ENCODE measurements at regions not wholly inside any gene's neighbourhood (a gene's known extent, or its start where the extent isn't known, plus 50 kb on each side); places are given as distances from the start of the nearest gene placed in this dataset.
A peak's percentile ranks its signal among the peaks of the same experiment; 100 is the strongest.
"Not testable (repeated sequence)": the region's sequence is repeated elsewhere in the genome, so short reads cannot be mapped to it uniquely, and the experiment has no call there.

DNA sequence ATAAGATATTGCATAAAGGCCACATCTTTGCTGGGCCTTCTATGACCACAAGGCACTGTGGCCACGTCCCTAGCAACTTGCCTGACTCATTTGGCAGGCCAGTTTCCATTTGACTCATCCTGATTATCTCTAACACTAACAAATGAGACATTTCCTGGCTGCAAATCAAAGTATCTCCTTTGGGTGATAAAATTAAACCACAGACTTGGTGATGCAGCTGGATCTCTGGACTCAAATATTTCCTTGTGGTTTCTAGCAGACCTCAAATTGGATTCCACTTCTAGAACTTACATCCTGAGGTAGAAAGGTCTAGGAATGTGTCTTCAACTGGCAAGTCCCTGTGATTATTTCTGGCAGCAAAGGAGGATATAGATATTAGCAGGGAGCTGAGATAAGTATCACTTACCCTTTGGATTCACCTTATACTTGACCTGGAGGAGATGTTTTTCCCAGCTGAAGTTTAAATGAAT is 167.9 kb upstream of the NXPH2 start:
- peak in 6 of 58 donors; percentile 1 to 15 (median 2) for DNase-seq

DNA sequence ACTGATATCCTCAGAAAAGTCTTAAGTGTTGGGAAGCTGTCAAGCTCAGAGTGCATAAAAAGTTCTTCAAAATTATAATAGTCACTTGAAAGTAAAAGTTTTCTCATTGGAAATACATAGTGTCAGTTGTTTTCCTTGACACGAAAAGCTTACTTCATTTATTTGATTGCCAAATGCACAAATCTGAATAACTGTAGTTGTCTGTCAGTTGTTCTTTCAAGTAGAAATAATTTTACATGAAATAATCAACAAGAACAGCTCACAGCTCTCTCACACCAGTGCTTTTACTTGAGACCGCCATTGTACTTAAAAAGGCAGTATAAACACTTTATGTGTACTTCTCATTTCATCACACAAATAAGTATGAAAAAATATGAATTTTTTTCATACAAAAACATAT is 163.3 kb upstream of the NXPH2 start:
- DNase-seq: no peak

DNA sequence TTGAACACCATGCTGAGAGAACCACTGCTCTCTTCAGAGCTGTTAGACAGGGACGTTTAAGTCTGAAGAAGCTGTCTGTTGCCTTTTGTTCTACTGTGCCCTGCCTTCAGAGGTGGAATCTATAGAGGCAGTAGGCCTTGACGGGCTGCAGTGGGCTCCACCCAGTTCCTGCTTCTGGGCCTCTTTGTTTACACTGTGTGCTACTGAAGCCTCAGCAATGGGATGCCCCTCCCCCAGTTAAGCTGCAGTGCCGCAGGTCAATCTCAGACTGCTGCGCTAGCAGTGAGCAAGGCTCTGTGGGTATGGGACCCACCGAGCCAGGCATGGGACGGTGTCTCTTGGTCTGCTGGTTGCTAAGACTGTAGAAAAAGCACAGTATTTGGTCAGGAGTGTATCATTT is 162.3 kb upstream of the NXPH2 start:
- DNase-seq: no peak

DNA sequence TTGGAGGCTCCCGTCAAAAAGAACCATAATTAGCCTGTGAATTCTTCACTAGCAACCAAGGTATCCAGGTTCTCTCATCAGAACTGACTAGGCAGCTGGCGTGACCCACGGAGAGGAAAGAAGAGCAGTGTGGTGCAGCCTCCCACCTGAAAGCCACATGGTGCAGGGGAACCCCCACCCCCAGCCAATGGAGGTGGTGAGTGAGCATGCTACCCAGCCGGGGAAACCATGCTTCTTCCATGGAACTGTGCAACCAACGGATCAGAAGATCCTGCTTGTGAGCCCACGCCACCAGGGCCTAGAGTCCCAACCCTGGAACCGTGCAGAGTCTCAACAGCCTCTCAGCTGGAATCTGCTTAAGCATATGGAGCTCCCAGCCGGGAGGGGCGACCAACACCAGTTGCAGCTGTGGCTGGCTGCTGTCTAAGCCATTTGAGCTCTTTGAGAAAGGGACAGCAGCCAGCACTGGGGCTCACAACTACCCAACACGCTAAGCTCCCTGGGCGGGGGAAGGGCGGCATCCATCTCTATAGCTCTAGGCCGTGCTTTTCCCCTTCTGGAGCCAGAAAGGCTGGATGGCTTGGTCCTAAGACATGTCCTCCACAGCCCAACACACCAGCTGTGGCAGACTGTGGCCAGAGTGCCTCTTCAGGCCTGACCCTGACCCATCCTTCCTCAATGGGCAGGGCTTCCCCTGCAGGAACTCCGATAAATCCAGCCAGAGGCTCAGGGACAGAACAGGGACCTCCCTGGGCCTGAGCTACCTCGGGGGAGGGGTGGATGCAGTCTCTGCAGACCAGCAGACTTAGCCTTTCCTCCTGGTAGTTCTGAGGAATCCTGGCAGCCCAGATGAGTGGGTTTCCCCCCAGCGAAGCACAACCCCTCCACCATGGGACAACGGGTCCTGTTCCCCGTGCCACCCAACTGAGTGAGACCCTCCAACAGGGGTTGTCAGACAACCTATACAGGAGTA is 151.4 kb upstream of the NXPH2 start:
- no peak for DNase-seq

DNA sequence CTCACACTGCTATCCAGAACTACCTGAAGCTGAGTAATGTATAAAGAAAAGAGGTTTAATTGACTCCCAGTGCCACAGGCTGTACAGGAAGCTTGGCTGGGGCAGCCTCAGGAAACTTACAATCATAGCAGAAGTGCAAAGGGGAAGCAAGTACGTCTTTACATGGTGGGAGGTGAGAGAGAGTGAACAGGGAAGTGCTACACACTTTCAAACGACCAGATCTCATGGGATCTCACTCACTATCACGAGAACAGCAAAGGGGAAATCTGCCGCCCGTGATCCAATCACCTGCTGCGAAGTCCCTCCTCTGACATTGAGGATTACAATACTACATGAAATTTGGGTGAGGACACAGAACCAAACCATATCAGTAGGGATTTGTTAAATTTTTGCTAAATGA is 150.4 kb upstream of the NXPH2 start:
- no peak for DNase-seq

- no peak for DNase-seq
Measured at GRCh38 chr2:138928374-138929021, 148.3 kb upstream of the NXPH2 start.

DNA sequence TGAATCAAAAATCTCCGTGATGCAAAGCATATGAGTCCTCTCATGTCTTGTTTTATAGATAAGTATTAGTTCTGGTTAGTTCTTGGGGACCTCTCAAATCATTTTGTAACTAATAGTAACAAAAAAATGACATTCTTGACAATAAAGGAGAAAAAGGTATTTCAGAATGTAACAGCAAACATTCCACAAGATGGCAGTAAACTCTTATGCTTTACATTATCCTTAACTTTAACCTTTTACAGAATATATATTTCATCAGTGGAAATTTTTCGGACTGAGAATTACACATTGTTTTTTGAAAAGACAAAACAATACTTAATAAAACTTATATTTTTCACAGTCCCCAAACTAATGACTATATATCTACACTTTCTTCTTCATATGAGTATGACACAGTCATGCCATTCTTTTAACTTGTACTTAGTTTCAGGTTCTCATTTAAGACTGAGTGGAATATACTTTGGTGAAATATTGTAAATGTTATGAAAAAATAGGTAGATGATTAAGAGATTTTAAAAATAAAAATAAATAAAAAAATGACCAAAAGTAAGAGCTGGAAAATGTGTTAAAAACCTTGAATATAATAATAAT is 142.9 kb upstream of the NXPH2 start:
- DNase-seq: no peak

GRCh38 chr2:138919120-138919747 is 139.0 kb upstream of the NXPH2 start:
- no peak for DNase-seq

DNA sequence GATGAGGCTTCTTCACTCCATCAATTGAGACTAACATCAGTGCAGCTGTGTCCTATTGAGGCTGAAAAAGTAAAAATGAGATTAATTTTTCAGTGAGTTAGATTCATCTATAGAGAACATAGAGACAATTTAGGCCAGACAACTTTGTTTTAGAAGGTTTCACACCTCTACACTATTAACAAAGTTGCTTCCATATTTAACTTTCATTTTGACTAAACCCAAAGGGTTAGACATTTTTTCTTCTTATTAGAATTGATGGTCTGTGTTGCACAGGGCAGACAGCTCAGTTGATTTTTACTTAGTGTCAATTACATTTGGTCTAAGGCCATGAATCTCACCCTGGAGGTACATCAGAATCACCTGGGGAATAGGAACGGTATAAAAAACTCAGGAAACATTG is 130.2 kb upstream of the NXPH2 start:
- no peak for DNase-seq

DNA sequence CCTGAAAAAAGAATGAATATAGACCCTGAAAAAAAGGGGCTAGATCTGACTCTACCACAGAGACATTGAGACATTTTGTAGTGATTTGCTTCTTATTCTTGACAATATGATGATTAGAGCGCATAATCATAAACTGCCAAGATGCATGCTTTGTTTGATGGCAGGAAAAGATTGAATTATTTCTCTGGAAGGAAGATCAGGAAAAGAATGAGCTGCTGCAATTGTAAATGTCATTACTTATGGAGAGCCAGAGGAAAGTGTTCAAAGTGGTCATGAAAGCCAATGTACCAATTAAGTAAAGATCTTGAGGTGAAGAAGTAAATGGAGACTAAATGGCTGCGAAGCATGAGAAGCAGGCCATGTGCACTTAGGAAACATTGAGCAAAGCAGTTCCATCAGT is 126.4 kb upstream of the NXPH2 start:
- no peak for DNase-seq

GRCh38 chr2:138902239-138902871 is 122.2 kb upstream of the NXPH2 start:
- no peak for DNase-seq

DNA sequence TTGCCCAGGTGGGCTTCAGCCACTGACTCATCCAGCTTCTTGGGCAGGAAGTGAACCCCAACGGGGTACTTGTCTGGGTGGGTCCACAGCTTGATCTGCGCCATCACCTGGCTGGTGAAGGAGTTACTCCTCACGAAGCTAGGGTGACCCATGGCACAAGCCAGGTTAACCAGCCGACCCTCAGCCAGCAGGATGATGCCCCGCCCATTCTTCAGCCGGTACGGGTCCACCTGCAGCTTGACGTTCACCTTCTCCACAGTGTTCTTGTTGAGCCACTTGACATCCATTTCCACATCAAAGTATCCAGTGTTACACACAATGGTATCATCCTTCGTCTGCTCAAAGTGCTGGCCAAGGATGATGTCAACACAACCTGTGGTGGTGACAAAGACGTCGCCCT is 121.3 kb upstream of the NXPH2 start:
- no peak for DNase-seq

- no peak for DNase-seq
Measured at GRCh38 chr2:138898855-138899254, 118.7 kb upstream of the NXPH2 start.

DNA sequence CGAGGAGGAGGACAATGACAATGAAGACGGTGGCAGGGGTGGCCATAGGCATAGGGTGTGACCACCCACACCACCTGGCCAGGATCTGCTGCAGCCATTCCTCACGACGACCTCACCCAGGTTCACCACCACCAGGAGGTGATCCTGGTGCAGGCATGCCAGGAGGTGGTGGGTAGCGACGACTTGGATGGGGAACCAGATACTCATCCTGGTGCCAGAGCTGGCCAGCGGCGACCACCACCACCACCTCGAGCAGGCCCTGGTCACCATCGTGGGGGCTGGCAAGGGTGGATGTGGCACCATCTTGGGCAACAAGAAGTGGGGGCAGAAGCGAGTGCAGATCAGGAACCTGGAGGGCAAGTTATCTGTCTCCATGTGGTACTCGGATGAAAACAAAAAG is 117.1 kb upstream of the NXPH2 start:
- DNase-seq: no peak

DNA sequence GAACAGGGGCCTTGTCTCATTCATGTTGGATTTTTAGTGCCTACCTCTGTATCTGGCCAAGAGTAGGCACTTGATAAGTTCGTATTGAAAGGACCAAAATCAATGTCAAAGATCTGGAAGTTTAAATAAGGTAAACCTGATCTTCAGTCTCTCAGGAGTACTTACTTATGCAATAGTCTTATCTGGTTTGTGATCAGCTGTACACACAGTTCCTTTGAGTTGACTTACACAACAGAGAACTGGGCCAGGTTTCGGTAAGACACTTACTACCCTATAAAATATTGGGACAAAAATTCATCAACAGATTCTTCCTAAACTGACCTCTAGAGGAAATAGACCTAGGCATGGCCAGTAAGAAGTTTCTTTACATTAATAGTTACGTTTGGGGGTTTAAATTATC is 113.6 kb upstream of the NXPH2 start:
- no peak for DNase-seq

GRCh38 chr2:138881126-138881525 is 100.9 kb upstream of the NXPH2 start:
- DNase-seq: no peak

GRCh38 chr2:138879931-138880330 is 99.7 kb upstream of the NXPH2 start:
- no peak for DNase-seq

DNA sequence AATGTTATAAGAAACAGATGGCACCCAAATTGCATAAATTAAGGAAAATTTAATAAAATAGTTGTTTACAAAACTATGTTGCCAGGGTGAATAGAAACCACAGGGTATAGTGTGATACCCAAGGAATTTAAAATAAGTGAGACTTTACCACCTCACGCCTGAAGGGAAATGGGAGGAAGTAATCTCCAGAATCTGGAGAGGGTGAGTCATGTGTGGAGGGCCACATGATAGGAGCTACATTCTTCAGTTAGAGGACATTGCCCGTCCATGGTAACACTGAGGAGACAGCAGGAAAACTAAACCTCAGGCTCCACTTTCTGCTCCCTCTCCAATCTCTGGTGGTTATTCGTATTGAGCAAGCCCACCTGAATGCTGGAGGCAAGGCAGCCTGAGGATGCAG is 97.2 kb upstream of the NXPH2 start:
- DNase-seq: no peak

GRCh38 chr2:138874251-138874650 is 94.1 kb upstream of the NXPH2 start:
- no peak for DNase-seq

GRCh38 chr2:138872116-138872515 is 91.9 kb upstream of the NXPH2 start:
- not testable (repeated sequence) for DNase-seq

GRCh38 chr2:138871312-138871711 is 91.1 kb upstream of the NXPH2 start:
- DNase-seq: no peak

Data from anterior cingulate cortex (tissue), 58 donors.